ENCODE measurements at regions not wholly inside any gene's neighbourhood (a gene's known extent, or its start where the extent isn't known, plus 50 kb on each side); places are given as distances from the start of the nearest gene placed in this dataset.

GRCh38 chr11:70660889-70661197 lies 262.5 kb downstream of the CTTN start:
- TF ChIP-seq CTCF (conservative IDR thresholded peaks at IDR 0.05): no peak
- no peak for TF ChIP-seq EZH2 (IDR thresholded peaks at IDR 0.05; ENCODE audit: low read depth)
